GM18858 (cell line): ENCODE measurements at regions not wholly inside any gene's neighbourhood (a gene's known extent, or its start where the extent isn't known, plus 50 kb on each side); places are given as distances from the start of the nearest gene placed in this dataset.
A peak's percentile ranks its signal among the peaks of the same experiment; 100 is the strongest.

ENCODE experiments used
- ATAC-seq: cut with Tn5 transposase; IDR thresholded peaks from one replicate; pipeline ENCODE4 v1.9.1; 2021; ENCODE audit not compliant: unreplicated experiment

- no peak for ATAC-seq
Observed at GRCh38 chr20:39619271-39619785, 657.2 kb downstream of the DHX35 start.

GRCh38 chr20:39611901-39612300, 649.8 kb downstream of the DHX35 start:
- no peak for ATAC-seq

- ATAC-seq = no peak
Observed at GRCh38 chr20:39607141-39607540, 645.0 kb downstream of the DHX35 start.

GRCh38 chr20:39605908-39606307, 643.8 kb downstream of the DHX35 start:
- ATAC-seq = no peak

- no peak for ATAC-seq
Observed at GRCh38 chr20:39605361-39605760, 643.2 kb downstream of the DHX35 start.

GRCh38 chr20:39603219-39603618, 641.1 kb downstream of the DHX35 start:
- no peak for ATAC-seq

GRCh38 chr20:39602649-39603048, 640.5 kb downstream of the DHX35 start:
- no peak for ATAC-seq

- ATAC-seq = no peak
Observed at GRCh38 chr20:39600871-39601270, 638.7 kb downstream of the DHX35 start.

GRCh38 chr20:39600156-39600555, 638.0 kb downstream of the DHX35 start:
- ATAC-seq = no peak

- no peak for ATAC-seq
Observed at GRCh38 chr20:39596554-39596953, 634.4 kb downstream of the DHX35 start.

GRCh38 chr20:39592371-39592770, 630.2 kb downstream of the DHX35 start:
- no peak for ATAC-seq

- no peak for ATAC-seq
Observed at GRCh38 chr20:39588148-39588757, 626.1 kb downstream of the DHX35 start.

GRCh38 chr20:39581034-39581433, 618.9 kb downstream of the DHX35 start:
- ATAC-seq = no peak

GRCh38 chr20:39576771-39577170, 614.6 kb downstream of the DHX35 start:
- no peak for ATAC-seq

- no peak for ATAC-seq
Observed at GRCh38 chr20:39574061-39574460, 611.9 kb downstream of the DHX35 start.

- no peak for ATAC-seq
Observed at GRCh38 chr20:39571171-39571570, 609.0 kb downstream of the DHX35 start.

- peak; percentile 54 for ATAC-seq
Observed at GRCh38 chr20:39568109-39568508, 606.0 kb downstream of the DHX35 start.

GRCh38 chr20:39563349-39563748, 601.2 kb downstream of the DHX35 start:
- ATAC-seq = peak; percentile 42

- no peak for ATAC-seq
Observed at GRCh38 chr20:39554341-39554740, 592.2 kb downstream of the DHX35 start.

- no peak for ATAC-seq
Observed at GRCh38 chr20:39553120-39553519, 591.0 kb downstream of the DHX35 start.

GRCh38 chr20:39549733-39550132, 587.6 kb downstream of the DHX35 start:
- no peak for ATAC-seq

- no peak for ATAC-seq
Observed at GRCh38 chr20:39547546-39548408, 585.6 kb downstream of the DHX35 start.
